SK-N-MC (cell line): ENCODE measurements at regions not wholly inside any gene's neighbourhood (a gene's known extent, or its start where the extent isn't known, plus 50 kb on each side); places are given as distances from the start of the nearest gene placed in this dataset.

Experiments used
- EZH2 ChIP-seq: fragments of 200-600 bp; sonication (generic); IDR thresholded peaks from one replicate; pipeline ENCODE4 v1.6.1; 2017; ENCODE audit warnings: antibody characterized with exemption
- POLR2AphosphoS5 ChIP-seq: IDR thresholded peaks from 2 replicates; pipeline ENCODE4 v1.6.1; 2012; ENCODE audit warnings: mild to moderate bottlenecking, low read depth, low read length, borderline replicate concordance

GRCh38 chr7:92898798-92899197 is 62.4 kb upstream of the CDK6 start:
- TF ChIP-seq EZH2 (no peak), POLR2AphosphoS5 (no peak)
